ENCODE measurements at regions not wholly inside any gene's neighbourhood (a gene's known extent, or its start where the extent isn't known, plus 50 kb on each side); places are given as distances from the start of the nearest gene placed in this dataset.

DNA sequence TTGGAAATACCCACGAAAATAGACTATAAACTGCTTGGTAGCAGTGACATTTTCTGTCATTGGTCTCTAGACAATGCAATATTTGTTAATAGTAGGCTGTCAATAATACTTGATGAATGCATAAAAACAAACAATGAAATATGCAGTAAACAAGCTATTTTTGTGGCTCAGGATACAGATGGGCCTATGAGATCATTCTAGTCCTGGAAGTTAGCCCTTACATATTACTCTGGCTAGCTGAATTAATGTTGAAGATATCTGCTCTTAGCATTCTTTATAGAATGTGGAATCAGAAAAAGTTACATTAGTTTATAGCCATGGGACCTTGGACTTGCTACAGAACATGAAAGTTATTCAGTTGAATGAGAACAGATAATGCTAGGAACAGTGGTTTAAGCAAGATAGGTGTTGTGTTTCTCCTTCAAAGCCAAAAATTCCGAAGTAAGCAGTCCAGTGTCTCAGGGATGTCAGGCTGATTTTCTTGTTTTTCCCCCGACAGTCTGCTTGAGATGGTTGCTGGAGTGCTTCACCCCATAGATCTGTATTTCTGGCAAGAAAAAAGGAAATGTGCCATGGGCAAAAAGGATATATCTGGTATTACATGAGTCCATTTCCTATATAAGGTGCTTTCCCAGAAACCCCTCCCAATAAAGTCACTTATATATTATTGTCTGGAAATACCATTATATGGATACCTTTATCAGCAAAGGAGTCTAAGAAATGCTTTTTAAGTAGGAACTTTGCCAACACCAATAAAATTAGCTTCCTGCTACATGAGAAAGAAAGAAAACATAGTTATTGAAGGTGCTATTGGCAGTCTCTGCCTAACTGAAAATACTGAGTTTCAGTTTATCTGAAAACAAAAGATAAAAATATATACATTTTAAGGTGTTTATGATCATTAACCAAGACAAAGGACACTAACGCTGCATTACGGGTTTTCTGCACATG is 619.4 kb upstream of the ATP2B1 start:
- DNase-seq (ENCODE audit: insufficient read length, low spot score) (no peak), FAIRE-seq (no peak)
- no peak for TF ChIP-seq POLR2A (IDR thresholded peaks at IDR 0.05; ENCODE audit: low read depth, low read length)

DNA sequence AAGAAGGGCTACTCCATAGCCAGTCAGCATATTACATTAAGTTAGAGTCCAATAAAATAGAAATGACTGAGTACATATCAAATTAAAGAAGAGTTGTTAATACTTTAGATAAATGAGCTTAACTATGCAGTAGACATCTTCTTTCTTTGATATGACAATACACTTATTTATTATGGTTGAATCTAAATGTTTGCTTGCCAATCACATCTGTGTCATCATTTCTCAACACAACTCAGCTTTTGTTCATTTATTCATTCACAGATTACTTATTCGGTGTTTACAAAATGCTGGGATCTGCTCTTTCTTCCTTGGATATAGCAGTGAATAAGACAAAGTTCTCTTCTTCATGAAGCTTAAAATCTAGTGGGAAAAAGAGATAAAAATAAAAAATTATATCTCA is 614.6 kb upstream of the ATP2B1 start:
- no peak for FAIRE-seq
- no peak for TF ChIP-seq POLR2A (IDR thresholded peaks at IDR 0.05; ENCODE audit: low read depth, low read length)

DNA sequence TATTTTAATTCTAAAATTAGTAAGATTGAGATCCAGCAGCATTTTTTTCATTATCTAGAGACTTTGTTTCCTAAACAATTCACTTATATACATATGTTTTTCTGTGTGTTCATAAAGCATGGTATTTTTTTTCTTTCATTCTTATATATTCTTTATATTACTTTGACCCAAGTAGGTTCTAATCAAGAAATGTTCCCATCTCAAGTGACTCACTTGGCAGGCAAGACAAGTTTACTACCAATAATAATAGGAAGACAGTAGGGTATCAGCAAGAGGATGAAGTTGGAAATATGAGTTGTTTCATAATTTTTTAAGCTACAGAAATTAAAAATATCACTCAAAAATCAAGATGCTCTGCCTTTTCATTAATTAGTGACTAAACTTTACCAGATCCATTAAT is 613.4 kb upstream of the ATP2B1 start:
- no peak for FAIRE-seq
- no peak for DNase-seq (ENCODE audit: insufficient read length, low spot score)
- TF ChIP-seq POLR2A (IDR thresholded peaks at IDR 0.05; ENCODE audit: low read depth, low read length) = no peak

More for the DNA sequence above, 614.6 kb upstream of the ATP2B1 start:
- no peak for DNase-seq (ENCODE audit: insufficient read length, low spot score)

GRCh38 chr12:90321369-90321768 is 612.7 kb upstream of the ATP2B1 start:
- no peak for DNase-seq (ENCODE audit: insufficient read length, low spot score)
- no peak for FAIRE-seq
- TF ChIP-seq POLR2A (IDR thresholded peaks at IDR 0.05; ENCODE audit: low read depth, low read length) = no peak

GRCh38 chr12:90311561-90311960 is 602.9 kb upstream of the ATP2B1 start:
- no peak for FAIRE-seq
- no peak for DNase-seq (ENCODE audit: insufficient read length, low spot score)
- TF ChIP-seq POLR2A (IDR thresholded peaks at IDR 0.05; ENCODE audit: low read depth, low read length) = no peak

DNA sequence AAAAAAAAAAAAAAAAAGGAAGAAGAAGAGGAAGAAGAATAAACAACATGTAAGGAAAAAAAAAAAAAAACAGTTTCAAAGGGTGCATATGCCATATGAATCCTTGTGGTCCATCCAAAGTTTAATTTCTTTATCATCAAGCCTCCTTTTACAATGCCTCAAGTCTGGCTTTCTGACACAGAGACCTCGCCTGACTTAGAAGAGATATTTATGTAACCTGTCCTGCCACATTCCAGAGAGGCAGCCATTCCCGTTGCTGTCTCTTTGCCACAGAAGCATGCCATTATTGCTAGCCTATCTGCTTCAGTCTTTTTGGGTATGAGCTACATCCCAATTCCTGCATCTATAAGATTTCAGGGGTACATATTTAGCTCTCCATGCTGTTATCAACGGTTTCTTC is 596.7 kb upstream of the ATP2B1 start:
- FAIRE-seq (no peak), DNase-seq (ENCODE audit: insufficient read length, low spot score) (no peak)
- TF ChIP-seq POLR2A (IDR thresholded peaks at IDR 0.05; ENCODE audit: low read depth, low read length) = no peak

GRCh38 chr12:90304231-90304630 is 595.6 kb upstream of the ATP2B1 start:
- DNase-seq (ENCODE audit: insufficient read length, low spot score) = no peak
- no peak for TF ChIP-seq POLR2A (IDR thresholded peaks at IDR 0.05; ENCODE audit: low read depth, low read length)
- FAIRE-seq = no peak

- FAIRE-seq (no peak), DNase-seq (ENCODE audit: insufficient read length, low spot score) (no peak)
- no peak for TF ChIP-seq POLR2A (IDR thresholded peaks at IDR 0.05; ENCODE audit: low read depth, low read length)
These were observed 595.1 kb upstream of the ATP2B1 start for GRCh38 chr12:90303771-90304170.

DNA sequence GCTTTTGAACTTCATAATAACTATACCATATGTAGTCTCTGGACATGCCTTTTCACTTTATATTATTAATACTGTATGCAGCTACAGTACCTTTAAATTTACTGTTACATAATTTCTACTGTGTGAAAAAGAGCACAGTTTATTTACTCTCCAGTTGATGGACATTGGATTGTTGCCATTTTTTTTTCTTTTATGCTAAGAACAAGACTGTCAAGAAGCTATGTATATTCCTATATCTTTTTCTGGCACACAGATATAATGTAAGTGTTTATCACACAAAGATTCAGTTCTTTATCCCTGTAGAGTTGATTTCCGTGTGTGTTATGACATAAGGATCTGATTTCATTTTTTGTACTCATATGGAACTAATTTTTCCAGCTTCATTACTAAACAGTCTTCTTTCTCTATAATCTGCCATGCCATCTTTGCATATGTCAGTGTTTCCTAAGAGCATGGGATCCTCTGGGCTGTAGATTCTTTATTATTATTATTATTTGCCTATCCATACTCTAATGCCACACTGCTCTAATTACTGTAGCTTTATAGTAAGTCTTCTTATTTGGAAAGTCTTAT is 593.0 kb upstream of the ATP2B1 start:
- TF ChIP-seq POLR2A (IDR thresholded peaks at IDR 0.05; ENCODE audit: low read depth, low read length) = no peak
- FAIRE-seq (no peak), DNase-seq (ENCODE audit: insufficient read length, low spot score) (no peak)

DNA sequence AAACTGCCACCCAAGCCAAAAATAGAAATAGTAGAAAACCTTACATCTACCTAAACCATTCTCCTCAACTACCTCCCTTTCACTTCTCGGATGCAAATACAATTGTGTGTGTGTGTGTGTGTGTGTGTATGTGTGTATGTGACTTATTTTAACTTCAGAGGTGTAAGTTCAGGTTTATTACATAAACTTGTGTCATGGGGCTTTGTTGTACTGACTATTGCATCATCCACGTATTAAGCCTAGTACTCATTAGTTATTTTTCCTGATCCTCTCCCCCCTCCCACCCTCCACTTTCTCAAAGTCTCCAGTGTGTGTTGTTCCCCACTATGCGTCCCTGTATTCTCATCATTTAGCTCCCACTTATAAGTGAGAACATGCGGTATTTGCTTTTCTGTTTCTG is 592.5 kb upstream of the ATP2B1 start:
- no peak for FAIRE-seq

DNA sequence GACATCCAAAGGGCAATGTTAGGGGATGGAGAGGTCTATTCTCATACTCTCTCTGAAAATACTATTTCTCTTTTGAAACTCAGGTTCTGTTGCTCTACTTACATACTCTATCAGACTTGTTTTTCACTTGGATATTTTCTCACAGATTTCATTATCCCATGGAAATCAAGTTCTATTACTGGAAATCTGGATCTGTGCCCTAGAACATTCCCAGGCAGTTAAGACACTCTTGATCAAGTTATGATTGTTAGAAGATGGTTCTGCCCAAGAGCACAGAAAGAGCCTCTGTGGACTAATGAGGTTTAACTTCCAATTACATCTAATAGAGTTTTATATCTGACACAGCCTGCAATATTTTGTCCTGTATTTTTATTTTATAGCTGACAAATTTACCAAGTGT is 591.0 kb upstream of the ATP2B1 start:
- DNase-seq (ENCODE audit: insufficient read length, low spot score) (no peak), FAIRE-seq (no peak)
- no peak for TF ChIP-seq POLR2A (IDR thresholded peaks at IDR 0.05; ENCODE audit: low read depth, low read length)

More for the DNA sequence above, 592.5 kb upstream of the ATP2B1 start:
- no peak for TF ChIP-seq POLR2A (IDR thresholded peaks at IDR 0.05; ENCODE audit: low read depth, low read length)
- no peak for DNase-seq (ENCODE audit: insufficient read length, low spot score)

- FAIRE-seq (no peak), DNase-seq (ENCODE audit: insufficient read length, low spot score) (no peak)
- no peak for TF ChIP-seq POLR2A (IDR thresholded peaks at IDR 0.05; ENCODE audit: low read depth, low read length)
These were observed 590.5 kb upstream of the ATP2B1 start for GRCh38 chr12:90299121-90299520.

- no peak for TF ChIP-seq POLR2A (IDR thresholded peaks at IDR 0.05; ENCODE audit: low read depth, low read length)
- no peak for DNase-seq (ENCODE audit: insufficient read length, low spot score)
- no peak for FAIRE-seq
These were observed 589.8 kb upstream of the ATP2B1 start for GRCh38 chr12:90298289-90298948.

- DNase-seq (ENCODE audit: insufficient read length, low spot score) = no peak
- FAIRE-seq = no peak
- TF ChIP-seq POLR2A (IDR thresholded peaks at IDR 0.05; ENCODE audit: low read depth, low read length) = no peak
These were observed 587.2 kb upstream of the ATP2B1 start for GRCh38 chr12:90295858-90296257.
